OCI-LY3 (cell line): ENCODE measurements at regions not wholly inside any gene's neighbourhood (a gene's known extent, or its start where the extent isn't known, plus 50 kb on each side); places are given as distances from the start of the nearest gene placed in this dataset.

ENCODE experiments used
- CTCF ChIP-seq: fragments of 200-600, 300-600 bp; sonication (generic); IDR thresholded peaks from 2 replicates; pipeline ENCODE4 v1.5.1; 2014; ENCODE audit warnings: antibody characterized with exemption, low read length, low read depth
- EZH2phosphoT487 ChIP-seq: fragments of 200-600 bp; shearing (Covaris generic); IDR thresholded peaks from 2 replicates; pipeline ENCODE4 v1.6.1; 2018; ENCODE audit warnings: antibody characterized with exemption, mixed run types, low read depth

GRCh38 chr1:79322511-79323027, 316.0 kb upstream of the ADGRL4 start:
- TF ChIP-seq CTCF (no peak), EZH2phosphoT487 (no peak)
